Trophoblast cell (in vitro differentiated cells and primary cell): ENCODE measurements at regions not wholly inside any gene's neighbourhood (a gene's known extent, or its start where the extent isn't known, plus 50 kb on each side); places are given as distances from the start of the nearest gene placed in this dataset.

Experiments
- DNase-seq, 2 donors: peaks; one replicate each; pipeline ENCODE4 v3.0.0-alpha.2; 2016
- H2AFZ ChIP-seq: 2 replicates; pipeline ENCODE4 v1.6.1; 2013; ENCODE audit warnings: low read length, moderate library complexity, mild to moderate bottlenecking; ENCODE audit not compliant: insufficient read depth, poor library complexity
- H2AK5ac ChIP-seq: 2 replicates; pipeline ENCODE4 v1.6.1; 2013; ENCODE audit warnings: mild to moderate bottlenecking, low read length
- H2BK120ac ChIP-seq: 2 replicates; pipeline ENCODE4 v1.6.1; 2013; ENCODE audit warnings: low read length, mild to moderate bottlenecking, moderate library complexity; ENCODE audit not compliant: insufficient read depth, poor library complexity
- H2BK12ac ChIP-seq: 2 replicates; pipeline ENCODE4 v1.6.1; 2013; ENCODE audit warnings: mild to moderate bottlenecking, low read length, moderate library complexity
- H2BK5ac ChIP-seq: 2 replicates; pipeline ENCODE4 v1.6.1; 2013; ENCODE audit warnings: low read length, low read depth, moderate library complexity, mild to moderate bottlenecking; ENCODE audit not compliant: poor library complexity
- H3K14ac ChIP-seq: 2 replicates; pipeline ENCODE4 v1.6.1; 2013; ENCODE audit warnings: mild to moderate bottlenecking, low read length
- H3K18ac ChIP-seq: 2 replicates; pipeline ENCODE4 v1.6.1; 2013; ENCODE audit warnings: mild to moderate bottlenecking, low read length
- H3K23ac ChIP-seq: 2 replicates; pipeline ENCODE4 v1.6.1; 2013; ENCODE audit warnings: low read length
- H3K27ac ChIP-seq: 2 replicates; pipeline ENCODE4 v1.5.1; 2013; ENCODE audit warnings: low read depth, mild to moderate bottlenecking, inconsistent platforms, low read length, moderate library complexity
- H3K27me3 ChIP-seq: 2 replicates; pipeline ENCODE4 v1.6.1; 2013; ENCODE audit warnings: inconsistent platforms, mild to moderate bottlenecking, low read length, moderate library complexity; ENCODE audit not compliant: insufficient read depth
- H3K36me3 ChIP-seq, 2 experiments: 1 replicate in 1 of 2; 2 replicates in 1 of 2; pipeline ENCODE4 v1.6.1; 2013; ENCODE audit warnings: low read length in 2 of 2, mild to moderate bottlenecking in 2 of 2, moderate library complexity in 1 of 2; ENCODE audit not compliant: insufficient read depth in 2 of 2, control insufficient read depth in 1 of 2
- H3K4ac ChIP-seq: 2 replicates; pipeline ENCODE4 v1.6.1; 2013; ENCODE audit warnings: low read depth, mild to moderate bottlenecking, low read length, moderate library complexity
- H3K4me1 ChIP-seq, 2 experiments: 1 replicate in 1 of 2; 2 replicates in 1 of 2; pipeline ENCODE4 v1.6.1; 2013; ENCODE audit warnings: low read length in 2 of 2, mild to moderate bottlenecking in 2 of 2, moderate library complexity in 1 of 2; ENCODE audit not compliant: insufficient read depth in 2 of 2, control insufficient read depth in 1 of 2
- H3K4me2 ChIP-seq: 2 replicates; pipeline ENCODE4 v1.6.1; 2013; ENCODE audit warnings: inconsistent platforms, mild to moderate bottlenecking, low read length, moderate library complexity
- H3K4me3 ChIP-seq: 2 replicates; pipeline ENCODE4 v1.5.1; 2013; ENCODE audit warnings: mild to moderate bottlenecking, low read depth, low read length, inconsistent platforms
- H3K79me1 ChIP-seq: one replicate; pipeline ENCODE4 v1.6.1; 2013; ENCODE audit warnings: low read length
- H3K79me2 ChIP-seq: 2 replicates; pipeline ENCODE4 v1.6.1; 2013; ENCODE audit warnings: low read length, mild to moderate bottlenecking; ENCODE audit not compliant: control insufficient read depth, insufficient read depth, poor library complexity
- H3K9ac ChIP-seq: 2 replicates; pipeline ENCODE4 v1.6.1; 2013; ENCODE audit warnings: mild to moderate bottlenecking, low read length
- H3K9me3 ChIP-seq: 2 replicates; pipeline ENCODE4 v1.6.1; 2013; ENCODE audit warnings: low read depth, mild to moderate bottlenecking, control low read depth, inconsistent platforms, low read length; ENCODE audit not compliant: insufficient read depth
- H4K12ac ChIP-seq: 2 replicates; pipeline ENCODE4 v1.6.1; 2013; ENCODE audit warnings: low read depth, mild to moderate bottlenecking, low read length, moderate library complexity
- H4K8ac ChIP-seq: 2 replicates; pipeline ENCODE4 v1.6.1; 2013; ENCODE audit warnings: low read depth, mild to moderate bottlenecking, low read length, moderate library complexity
- H4K91ac ChIP-seq: one replicate; pipeline ENCODE4 v1.6.1; 2013; ENCODE audit warnings: low read depth, mild to moderate bottlenecking, low read length, moderate library complexity
- WGBS: extraction: QIAGEN DNeasy Blood & Tissue Kit; methylation state at CpG from one replicate; pipeline ENCODE4 v1.1.7; 2013; ENCODE audit warnings: missing lambda C conversion rate; ENCODE audit not compliant: insufficient read length, insufficient coverage; ENCODE audit errors: extremely low coverage; 5-methylcytosine and 5-hydroxymethylcytosine counted together

- H2BK12ac ChIP-seq = no peak overlapping the region
- H3K36me3 ChIP-seq = no peaks in the 10 kb centered on the region
- H4K8ac ChIP-seq = no peak overlapping the region
- DNase-seq = no peak
- H3K79me2 ChIP-seq = no peaks in the 10 kb centered on the region
- no peaks in the 10 kb centered on the region for H3K27me3 ChIP-seq
- no peak overlapping the region for H3K4me3 ChIP-seq
- H3K4ac ChIP-seq = no peak overlapping the region
- H3K27ac ChIP-seq = no peak overlapping the region
- no peak overlapping the region for H3K4me2 ChIP-seq
- H3K14ac ChIP-seq = no peak overlapping the region
- no peak overlapping the region for H3K23ac ChIP-seq
- H2AFZ ChIP-seq = no peak overlapping the region
- H3K9me3 ChIP-seq = no peaks in the 10 kb centered on the region
- H3K79me1 ChIP-seq = no peaks in the 10 kb centered on the region
- no peak overlapping the region for H4K12ac ChIP-seq
- no peak overlapping the region for H3K9ac ChIP-seq
- no peaks in the 10 kb centered on the region for H3K4me1 ChIP-seq
- H4K91ac ChIP-seq = no peak overlapping the region
- no peak overlapping the region for H2BK5ac ChIP-seq
- no CpG with 5 or more reads among the region's 2 CpGs for WGBS
- no peak overlapping the region for H2BK120ac ChIP-seq
- H2AK5ac ChIP-seq = no peak overlapping the region
- no peak overlapping the region for H3K18ac ChIP-seq
Observed at GRCh38 chr6:102680413-102680812, 1286.9 kb downstream of the GRIK2 start.

GRCh38 chr6:102679865-102680264, 1286.4 kb downstream of the GRIK2 start:
- H3K14ac ChIP-seq = no peak overlapping the region
- H3K79me2 ChIP-seq = no peaks in the 10 kb centered on the region
- H3K9me3 ChIP-seq = no peaks in the 10 kb centered on the region
- H3K9ac ChIP-seq = no peak overlapping the region
- no peak overlapping the region for H2AFZ ChIP-seq
- no peak overlapping the region for H2BK120ac ChIP-seq
- no peak overlapping the region for H2BK5ac ChIP-seq
- DNase-seq = peak; percentile 7 to 66
- H3K27me3 ChIP-seq = no peaks in the 10 kb centered on the region
- no peak overlapping the region for H3K18ac ChIP-seq
- no peak overlapping the region for H3K23ac ChIP-seq
- H3K36me3 ChIP-seq = no peaks in the 10 kb centered on the region
- no peak overlapping the region for H4K91ac ChIP-seq
- no peak overlapping the region for H2AK5ac ChIP-seq
- no peak overlapping the region for H4K8ac ChIP-seq
- H3K4me3 ChIP-seq = no peak overlapping the region
- H4K12ac ChIP-seq = no peak overlapping the region
- WGBS = no CpG with 5 or more reads among the region's 1 CpG
- H3K4me2 ChIP-seq = no peak overlapping the region
- no peak overlapping the region for H3K27ac ChIP-seq
- H3K4ac ChIP-seq = no peak overlapping the region
- H3K79me1 ChIP-seq = no peaks in the 10 kb centered on the region
- H2BK12ac ChIP-seq = no peak overlapping the region
- H3K4me1 ChIP-seq = no peaks in the 10 kb centered on the region

DNA sequence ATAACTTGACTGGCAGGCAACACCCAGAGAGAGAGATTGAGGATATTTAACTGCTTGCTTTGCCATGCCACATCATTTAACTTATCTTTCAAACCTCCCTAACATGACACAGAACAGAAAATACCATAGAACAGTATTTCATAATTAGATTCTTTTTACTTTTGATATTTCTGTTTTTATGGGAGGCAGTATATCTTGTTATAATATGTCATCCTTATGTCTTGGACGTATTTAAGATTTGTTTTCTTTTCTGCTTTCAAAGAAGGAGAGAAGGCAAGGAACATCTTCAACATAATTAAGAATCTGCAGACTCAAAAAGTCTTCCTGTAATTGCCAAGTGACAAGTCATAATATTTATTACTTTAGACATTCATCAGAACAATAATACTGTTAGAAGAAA, 1283.7 kb downstream of the GRIK2 start:
- Histone ChIP-seq H4K8ac (no peak overlapping the region), H3K36me3 (no peaks in the 10 kb centered on the region), H3K4me3 (no peak overlapping the region), H3K23ac (no peak overlapping the region), H4K12ac (no peak overlapping the region), H3K18ac (no peak overlapping the region), H3K4ac (no peak overlapping the region), H3K79me1 (no peaks in the 10 kb centered on the region), H2AK5ac (no peak overlapping the region), H2BK5ac (no peak overlapping the region), H3K27me3 (no peaks in the 10 kb centered on the region), H3K79me2 (no peaks in the 10 kb centered on the region), H3K9me3 (no peaks in the 10 kb centered on the region), H3K4me2 (no peak overlapping the region), H3K9ac (no peak overlapping the region), H4K91ac (no peak overlapping the region), H2BK120ac (no peak overlapping the region), H3K14ac (no peak overlapping the region), H3K4me1 (no peaks in the 10 kb centered on the region), H2AFZ (no peak overlapping the region), H3K27ac (no peak overlapping the region), H2BK12ac (no peak overlapping the region)
- no CpG with 5 or more reads among the region's 1 CpG for WGBS
- DNase-seq = no peak

- no CpG with 5 or more reads among the region's 1 CpG for WGBS
- H3K23ac ChIP-seq = no peak overlapping the region
- H2AFZ ChIP-seq = no peak overlapping the region
- H3K4me1 ChIP-seq = no peaks in the 10 kb centered on the region
- no peaks in the 10 kb centered on the region for H3K27me3 ChIP-seq
- no peak overlapping the region for H3K4me2 ChIP-seq
- H3K79me2 ChIP-seq = no peaks in the 10 kb centered on the region
- H2BK120ac ChIP-seq = no peak overlapping the region
- H2BK12ac ChIP-seq = no peak overlapping the region
- DNase-seq = peak; percentile 1 to 61
- H3K27ac ChIP-seq = no peak overlapping the region
- no peak overlapping the region for H4K91ac ChIP-seq
- no peak overlapping the region for H3K4me3 ChIP-seq
- H3K14ac ChIP-seq = no peak overlapping the region
- no peak overlapping the region for H4K12ac ChIP-seq
- no peaks in the 10 kb centered on the region for H3K36me3 ChIP-seq
- H3K18ac ChIP-seq = no peak overlapping the region
- H2BK5ac ChIP-seq = no peak overlapping the region
- H3K4ac ChIP-seq = no peak overlapping the region
- H3K79me1 ChIP-seq = no peaks in the 10 kb centered on the region
- no peaks in the 10 kb centered on the region for H3K9me3 ChIP-seq
- H2AK5ac ChIP-seq = no peak overlapping the region
- no peak overlapping the region for H3K9ac ChIP-seq
- no peak overlapping the region for H4K8ac ChIP-seq
Observed at GRCh38 chr6:102670735-102671134, 1277.2 kb downstream of the GRIK2 start.
